DMS 273 (cell line): ENCODE measurements at regions not wholly inside any gene's neighbourhood (a gene's known extent, or its start where the extent isn't known, plus 50 kb on each side); places are given as distances from the start of the nearest gene placed in this dataset.
A peak's percentile ranks its signal among the peaks of the same experiment; 100 is the strongest.

ENCODE experiments used
- DNase-seq: peaks from one replicate; lab custom pipeline; 2025; ENCODE audit not compliant: unreplicated experiment; lab: John Stamatoyannopoulos, UW

GRCh38 chr16:27679899-27680298, 130.0 kb downstream of the KATNIP start:
- no peak for DNase-seq

- DNase-seq = no peak
Observed at GRCh38 chr16:27681681-27682080, 131.7 kb downstream of the KATNIP start.

GRCh38 chr16:27684047-27684446, 134.1 kb downstream of the KATNIP start:
- no peak for DNase-seq

GRCh38 chr16:27685807-27686206, 135.9 kb downstream of the KATNIP start:
- DNase-seq = peak; percentile 80

GRCh38 chr16:27686926-27687325, 137.0 kb downstream of the KATNIP start:
- no peak for DNase-seq

- no peak for DNase-seq
Observed at GRCh38 chr16:27687605-27688004, 137.7 kb downstream of the KATNIP start.

GRCh38 chr16:27689711-27690110, 139.8 kb downstream of the KATNIP start:
- DNase-seq = peak; percentile 94

- peak; percentile 75 for DNase-seq
Observed at GRCh38 chr16:27690608-27691007, 140.7 kb downstream of the KATNIP start.

GRCh38 chr16:27691721-27692120, 141.8 kb downstream of the KATNIP start:
- no peak for DNase-seq

- DNase-seq = no peak
Observed at GRCh38 chr16:27692576-27692975, 142.6 kb downstream of the KATNIP start.

GRCh38 chr16:27695161-27695560, 145.2 kb downstream of the KATNIP start:
- DNase-seq = no peak

- peak; percentile 58 for DNase-seq
Observed at GRCh38 chr16:27698266-27698665, 148.3 kb downstream of the KATNIP start.

GRCh38 chr16:27698746-27699145, 148.8 kb downstream of the KATNIP start:
- DNase-seq = no peak

GRCh38 chr16:27699540-27699939, 149.6 kb downstream of the KATNIP start:
- DNase-seq = no peak

GRCh38 chr16:27700304-27700995, 150.5 kb downstream of the KATNIP start:
- DNase-seq = no peak

- no peak for DNase-seq
Observed at GRCh38 chr16:27701381-27701780, 151.4 kb downstream of the KATNIP start.

- no peak for DNase-seq
Observed at GRCh38 chr16:27703121-27703520, 153.2 kb downstream of the KATNIP start.

- no peak for DNase-seq
Observed at GRCh38 chr16:27703545-27703944, 153.6 kb downstream of the KATNIP start.

GRCh38 chr16:27704252-27704651, 154.3 kb downstream of the KATNIP start:
- DNase-seq = no peak

- DNase-seq = no peak
Observed at GRCh38 chr16:27706156-27706865, 156.4 kb downstream of the KATNIP start.

GRCh38 chr16:27706866-27707685, 157.1 kb downstream of the KATNIP start:
- no peak for DNase-seq

GRCh38 chr16:27708651-27709050, 158.7 kb downstream of the KATNIP start:
- no peak for DNase-seq
